Glutamatergic neuron (in vitro differentiated cells): ENCODE measurements at regions not wholly inside any gene's neighbourhood (a gene's known extent, or its start where the extent isn't known, plus 50 kb on each side); places are given as distances from the start of the nearest gene placed in this dataset.

Source experiments
- DNase-seq: peaks from one replicate; pipeline ENCODE4 v3.0.0; 2022
- H3K27ac Mint-ChIP-seq: one replicate; pipeline ENCODE4 v1.8.0; 2020; ENCODE audit warnings: mild to moderate bottlenecking, mixed read lengths, inconsistent platforms; ENCODE audit not compliant: unreplicated experiment
- H3K27me3 Mint-ChIP-seq: one replicate; pipeline ENCODE4 v1.8.0; 2020; ENCODE audit warnings: mild to moderate bottlenecking, moderate library complexity, mixed read lengths, inconsistent platforms; ENCODE audit not compliant: unreplicated experiment
- H3K36me3 Mint-ChIP-seq: one replicate; pipeline ENCODE4 v1.8.0; 2020; ENCODE audit warnings: mild to moderate bottlenecking, mixed read lengths, inconsistent platforms; ENCODE audit not compliant: unreplicated experiment
- H3K4me1 Mint-ChIP-seq: one replicate; pipeline ENCODE4 v1.8.0; 2020; ENCODE audit warnings: mild to moderate bottlenecking, low read depth, mixed read lengths, inconsistent platforms; ENCODE audit not compliant: unreplicated experiment
- H3K4me3 Mint-ChIP-seq: one replicate; pipeline ENCODE4 v1.8.0; 2020; ENCODE audit warnings: mild to moderate bottlenecking, mixed read lengths, inconsistent platforms; ENCODE audit not compliant: unreplicated experiment
- H3K9me3 Mint-ChIP-seq: one replicate; pipeline ENCODE4 v1.8.0; 2020; ENCODE audit warnings: mild to moderate bottlenecking, moderate library complexity, mixed read lengths, inconsistent platforms; ENCODE audit not compliant: unreplicated experiment
- TF ChIP-seq, protein P1 (sequence below): fragments of 200-600 bp; sonication (generic); IDR thresholded peaks from one replicate; pipeline ENCODE4 v1.5.0; 2021; ENCODE audit not compliant: partially characterized antibody, unreplicated experiment

DNA sequence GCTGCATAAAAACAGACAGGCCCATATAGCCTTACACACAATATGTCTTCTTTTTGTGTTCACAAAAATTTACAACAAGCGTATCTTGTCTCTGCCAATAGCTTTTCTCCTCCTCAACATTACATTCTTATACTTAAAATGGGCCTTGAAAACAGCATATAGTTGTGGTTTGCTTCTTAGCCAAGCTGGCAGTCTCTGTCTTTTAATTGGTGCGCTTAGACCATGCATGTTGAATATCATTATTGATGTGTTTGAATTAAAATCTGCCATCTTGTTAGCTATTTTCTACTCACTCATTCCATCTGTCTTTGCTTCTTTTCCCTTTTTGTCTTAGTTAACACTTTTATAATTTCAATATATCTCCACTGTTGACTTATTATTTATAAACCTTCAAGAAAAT lies 76.4 kb downstream of the ING1 start:
- no peak for DNase-seq
- TF ChIP-seq, protein P1, sequence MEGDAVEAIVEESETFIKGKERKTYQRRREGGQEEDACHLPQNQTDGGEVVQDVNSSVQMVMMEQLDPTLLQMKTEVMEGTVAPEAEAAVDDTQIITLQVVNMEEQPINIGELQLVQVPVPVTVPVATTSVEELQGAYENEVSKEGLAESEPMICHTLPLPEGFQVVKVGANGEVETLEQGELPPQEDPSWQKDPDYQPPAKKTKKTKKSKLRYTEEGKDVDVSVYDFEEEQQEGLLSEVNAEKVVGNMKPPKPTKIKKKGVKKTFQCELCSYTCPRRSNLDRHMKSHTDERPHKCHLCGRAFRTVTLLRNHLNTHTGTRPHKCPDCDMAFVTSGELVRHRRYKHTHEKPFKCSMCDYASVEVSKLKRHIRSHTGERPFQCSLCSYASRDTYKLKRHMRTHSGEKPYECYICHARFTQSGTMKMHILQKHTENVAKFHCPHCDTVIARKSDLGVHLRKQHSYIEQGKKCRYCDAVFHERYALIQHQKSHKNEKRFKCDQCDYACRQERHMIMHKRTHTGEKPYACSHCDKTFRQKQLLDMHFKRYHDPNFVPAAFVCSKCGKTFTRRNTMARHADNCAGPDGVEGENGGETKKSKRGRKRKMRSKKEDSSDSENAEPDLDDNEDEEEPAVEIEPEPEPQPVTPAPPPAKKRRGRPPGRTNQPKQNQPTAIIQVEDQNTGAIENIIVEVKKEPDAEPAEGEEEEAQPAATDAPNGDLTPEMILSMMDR, result no peak
- H3K27me3 Mint-ChIP-seq, result peaks cover 3% of the 10 kb centered on the region
- no peak overlapping the region for H3K27ac Mint-ChIP-seq
- no peak overlapping the region for H3K4me3 Mint-ChIP-seq
- no peaks in the 10 kb centered on the region for H3K4me1 Mint-ChIP-seq
- H3K36me3 Mint-ChIP-seq, result peaks cover 22% of the 10 kb centered on the region
- peaks cover 4% of the 10 kb centered on the region for H3K9me3 Mint-ChIP-seq

DNA sequence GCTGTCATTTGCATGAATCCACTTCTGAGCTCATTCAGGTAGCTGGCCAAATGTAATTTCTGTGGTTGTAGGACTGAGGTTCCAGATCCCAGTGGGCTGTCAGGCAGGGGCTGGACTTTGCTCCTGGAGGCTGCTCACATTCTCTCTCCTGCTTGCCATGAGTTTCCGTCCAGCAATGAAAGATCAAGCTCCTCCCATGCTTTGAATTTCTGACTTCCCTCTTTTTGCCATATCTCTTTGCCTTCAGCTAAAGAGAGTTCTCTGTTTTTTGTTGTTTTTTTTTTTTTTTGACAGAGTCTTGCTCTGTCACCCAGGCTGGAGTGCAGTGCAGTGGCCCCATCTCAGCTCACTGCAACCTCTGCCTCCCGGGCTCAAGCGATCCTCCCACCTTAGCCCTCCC lies 76.9 kb downstream of the ING1 start:
- no peak for DNase-seq
- Mint-ChIP-seq H3K36me3 (peaks cover 22% of the 10 kb centered on the region), H3K27ac (no peak overlapping the region), H3K9me3 (peaks cover 7% of the 10 kb centered on the region), H3K4me3 (no peak overlapping the region), H3K27me3 (peaks cover 3% of the 10 kb centered on the region), H3K4me1 (no peaks in the 10 kb centered on the region)
- TF ChIP-seq, protein P1, result no peak

DNA sequence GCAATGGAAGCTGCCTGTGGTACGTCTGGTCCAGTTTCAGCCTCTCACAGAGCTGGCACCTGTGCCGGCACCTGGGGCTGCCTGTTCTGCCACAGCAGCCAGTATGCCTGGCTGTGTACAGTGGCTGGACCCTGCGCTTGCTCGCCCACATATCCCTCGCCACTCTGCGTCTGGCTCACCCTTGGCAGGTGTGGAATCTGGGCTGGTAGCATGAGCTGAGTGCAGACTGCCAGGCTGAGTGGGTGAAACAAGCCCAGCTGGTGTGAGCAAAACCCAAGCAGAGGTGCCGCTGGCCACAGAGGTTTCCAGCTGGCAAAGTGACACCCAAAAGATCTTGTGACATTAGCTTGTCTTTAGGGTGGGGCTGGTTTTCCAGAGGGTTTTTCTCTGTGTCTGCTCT lies 80.7 kb downstream of the ING1 start:
- H3K9me3 Mint-ChIP-seq, result peaks cover 4% of the 10 kb centered on the region
- no peak overlapping the region for H3K4me3 Mint-ChIP-seq
- peaks cover 12% of the 10 kb centered on the region for H3K36me3 Mint-ChIP-seq
- no peaks in the 10 kb centered on the region for H3K4me1 Mint-ChIP-seq
- H3K27me3 Mint-ChIP-seq, result peaks cover 1% of the 10 kb centered on the region
- no peak overlapping the region for H3K27ac Mint-ChIP-seq
- TF ChIP-seq, protein P1, result no peak
- DNase-seq, result no peak

DNA sequence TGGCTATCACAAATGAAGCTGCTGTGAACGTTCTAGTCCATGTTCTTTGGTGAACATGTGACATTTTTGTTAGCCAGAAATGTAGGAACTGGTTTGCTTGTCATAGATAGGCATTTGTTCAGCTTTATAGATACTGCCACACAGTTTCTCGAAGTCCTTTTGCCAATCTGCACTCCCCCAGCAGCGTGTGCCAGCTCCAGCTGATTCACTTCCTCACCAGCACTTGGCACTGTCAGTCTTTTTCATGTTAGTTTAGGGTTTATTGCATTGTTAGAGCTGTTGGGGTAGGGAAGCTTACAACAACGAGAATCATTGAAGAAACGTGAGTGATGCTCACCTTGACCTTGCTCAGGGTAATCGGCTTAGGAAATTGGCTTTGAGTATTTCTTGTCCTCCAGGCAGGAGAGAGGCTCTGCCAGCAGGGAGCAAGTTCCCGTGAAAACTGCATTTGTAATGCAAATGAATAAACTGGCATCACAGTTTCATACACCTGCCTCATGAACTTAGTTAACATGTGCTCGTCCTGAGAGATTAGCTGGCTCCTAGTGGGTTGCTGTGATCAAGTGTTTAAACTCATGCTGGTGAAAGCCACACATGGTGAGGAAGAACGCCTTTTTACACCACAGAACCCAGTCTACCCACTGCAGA lies 83.9 kb downstream of the ING1 start:
- H3K9me3 Mint-ChIP-seq, result peaks cover 4% of the 10 kb centered on the region
- no peak for DNase-seq

More for the DNA sequence above, 83.9 kb downstream of the ING1 start:
- H3K36me3 Mint-ChIP-seq, result peaks cover 3% of the 10 kb centered on the region
- TF ChIP-seq, protein P1, result no peak
- no peak overlapping the region for H3K4me3 Mint-ChIP-seq
- H3K27me3 Mint-ChIP-seq, result peaks cover 1% of the 10 kb centered on the region
- H3K27ac Mint-ChIP-seq, result no peak overlapping the region
- H3K4me1 Mint-ChIP-seq, result no peaks in the 10 kb centered on the region
